Left kidney (tissue), 1 donor: ENCODE measurements at regions not wholly inside any gene's neighbourhood (a gene's known extent, or its start where the extent isn't known, plus 50 kb on each side); places are given as distances from the start of the nearest gene placed in this dataset.

Source experiments
- DNase-seq: peaks from one replicate; pipeline ENCODE4 v3.0.0-alpha.2; 2013

GRCh38 chr5:164861610-164862009 is 1356.2 kb downstream of the MAT2B start:
- no peak for DNase-seq

- no peak for DNase-seq
Measured at GRCh38 chr5:164868761-164869160, 1363.3 kb downstream of the MAT2B start.

GRCh38 chr5:164869325-164869724 is 1363.9 kb downstream of the MAT2B start:
- DNase-seq = no peak

GRCh38 chr5:164876793-164877192 is 1371.4 kb downstream of the MAT2B start:
- DNase-seq = no peak

GRCh38 chr5:164881442-164881841 is 1376.0 kb downstream of the MAT2B start:
- no peak for DNase-seq

GRCh38 chr5:164885179-164885578 is 1379.8 kb downstream of the MAT2B start:
- no peak for DNase-seq

GRCh38 chr5:164893071-164893470 is 1387.7 kb downstream of the MAT2B start:
- no peak for DNase-seq

GRCh38 chr5:164898705-164899104 is 1393.3 kb downstream of the MAT2B start:
- no peak for DNase-seq

- no peak for DNase-seq
Measured at GRCh38 chr5:164909673-164910072, 1404.3 kb downstream of the MAT2B start.

GRCh38 chr5:164921722-164922121 is 1416.3 kb downstream of the MAT2B start:
- DNase-seq = no peak

GRCh38 chr5:164934039-164934438 is 1428.6 kb downstream of the MAT2B start:
- no peak for DNase-seq

- DNase-seq = no peak
Measured at GRCh38 chr5:164934561-164934960, 1429.1 kb downstream of the MAT2B start.

- DNase-seq = no peak
Measured at GRCh38 chr5:164941132-164941531, 1435.7 kb downstream of the MAT2B start.

- DNase-seq = no peak
Measured at GRCh38 chr5:164950927-164951326, 1445.5 kb downstream of the MAT2B start.

- DNase-seq = peak; percentile 2
Measured at GRCh38 chr5:164951570-164951969, 1446.2 kb downstream of the MAT2B start.

- DNase-seq = no peak
Measured at GRCh38 chr5:164958688-164959087, 1453.3 kb downstream of the MAT2B start.

GRCh38 chr5:164959761-164960160 is 1454.3 kb downstream of the MAT2B start:
- no peak for DNase-seq

- no peak for DNase-seq
Measured at GRCh38 chr5:164962329-164962961, 1457.0 kb downstream of the MAT2B start.

GRCh38 chr5:164966611-164967010 is 1461.2 kb downstream of the MAT2B start:
- DNase-seq = no peak

- no peak for DNase-seq
Measured at GRCh38 chr5:164967354-164967753, 1461.9 kb downstream of the MAT2B start.

GRCh38 chr5:164972973-164973372 is 1467.6 kb downstream of the MAT2B start:
- DNase-seq = no peak

- no peak for DNase-seq
Measured at GRCh38 chr5:164975986-164976385, 1470.6 kb downstream of the MAT2B start.

GRCh38 chr5:164980480-164980879 is 1475.1 kb downstream of the MAT2B start:
- no peak for DNase-seq

GRCh38 chr5:164998142-164998541 is 1492.7 kb downstream of the MAT2B start:
- no peak for DNase-seq

- no peak for DNase-seq
Measured at GRCh38 chr5:164998590-164998989, 1493.2 kb downstream of the MAT2B start.
